GM18858 (cell line): ENCODE measurements at regions not wholly inside any gene's neighbourhood (a gene's known extent, or its start where the extent isn't known, plus 50 kb on each side); places are given as distances from the start of the nearest gene placed in this dataset.

ENCODE experiments used
- ATAC-seq: cut with Tn5 transposase; IDR thresholded peaks from one replicate; pipeline ENCODE4 v1.9.1; 2021; ENCODE audit not compliant: unreplicated experiment

DNA sequence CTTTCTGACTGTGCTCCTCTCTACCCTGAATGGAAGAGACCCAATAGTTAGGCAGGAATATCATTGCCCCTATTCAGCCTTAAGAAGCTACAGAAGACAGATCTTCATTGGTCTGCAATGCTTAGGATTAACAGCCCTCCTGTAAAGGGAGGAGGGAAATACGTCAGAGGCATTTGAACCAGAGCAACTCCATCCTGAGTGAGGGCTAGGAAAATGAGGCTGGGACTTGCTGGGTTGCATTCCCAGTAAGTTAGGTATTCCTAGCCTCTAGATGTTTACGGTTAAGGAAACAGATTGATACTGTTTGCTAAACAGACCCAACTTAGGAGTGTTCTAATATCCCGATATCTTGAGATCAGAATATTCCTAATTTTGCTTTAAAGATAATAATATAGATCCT, 63.5 kb downstream of the PCDH18 start:
- no peak for ATAC-seq

DNA sequence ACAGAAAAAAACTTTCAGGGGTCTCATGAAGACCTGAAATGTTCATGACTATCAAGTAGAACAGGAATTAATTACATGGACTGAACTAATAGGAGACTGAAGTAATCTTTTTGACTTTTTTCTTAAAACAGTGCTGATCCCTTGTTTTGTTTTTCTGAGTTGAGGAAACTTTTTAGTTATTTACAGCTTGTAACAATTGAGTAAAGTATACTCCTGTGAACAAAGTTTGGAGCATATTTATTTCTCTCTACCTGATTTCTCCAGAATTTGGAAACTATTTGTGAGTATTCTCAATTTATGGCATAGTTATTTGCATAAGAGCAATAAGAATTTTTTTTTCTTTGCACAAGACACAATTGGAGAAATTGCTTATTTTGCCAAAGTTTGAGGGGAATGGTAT, 64.8 kb downstream of the PCDH18 start:
- no peak for ATAC-seq

GRCh38 chr4:137463377-137464003, 68.8 kb downstream of the PCDH18 start:
- no peak for ATAC-seq

GRCh38 chr4:137455647-137456321, 76.5 kb downstream of the PCDH18 start:
- no peak for ATAC-seq

GRCh38 chr4:137454767-137455166, 77.5 kb downstream of the PCDH18 start:
- ATAC-seq, result no peak

GRCh38 chr4:137452799-137453198, 79.5 kb downstream of the PCDH18 start:
- no peak for ATAC-seq

- ATAC-seq, result no peak
Observed at GRCh38 chr4:137451172-137451825, 81.0 kb downstream of the PCDH18 start.

DNA sequence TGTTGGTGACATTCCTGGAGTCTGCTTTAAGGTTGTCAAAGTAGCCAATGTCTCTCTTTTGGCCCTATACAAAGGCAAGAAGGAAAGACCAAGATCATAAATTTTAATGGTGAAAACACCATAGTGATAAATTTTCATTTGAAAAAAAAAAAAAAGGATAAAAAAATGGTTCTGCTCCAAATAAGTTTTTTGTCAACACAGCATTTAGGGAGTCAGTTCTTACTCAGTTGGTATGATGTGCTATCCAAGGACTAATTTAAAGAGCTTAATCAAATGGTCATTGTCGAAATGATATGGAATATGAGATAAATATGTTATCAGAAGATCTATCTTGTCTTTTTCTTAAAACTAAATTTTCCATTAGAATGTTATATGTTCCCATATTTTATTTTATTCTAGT, 83.9 kb downstream of the PCDH18 start:
- no peak for ATAC-seq

- no peak for ATAC-seq
Observed at GRCh38 chr4:137446071-137446470, 86.2 kb downstream of the PCDH18 start.

DNA sequence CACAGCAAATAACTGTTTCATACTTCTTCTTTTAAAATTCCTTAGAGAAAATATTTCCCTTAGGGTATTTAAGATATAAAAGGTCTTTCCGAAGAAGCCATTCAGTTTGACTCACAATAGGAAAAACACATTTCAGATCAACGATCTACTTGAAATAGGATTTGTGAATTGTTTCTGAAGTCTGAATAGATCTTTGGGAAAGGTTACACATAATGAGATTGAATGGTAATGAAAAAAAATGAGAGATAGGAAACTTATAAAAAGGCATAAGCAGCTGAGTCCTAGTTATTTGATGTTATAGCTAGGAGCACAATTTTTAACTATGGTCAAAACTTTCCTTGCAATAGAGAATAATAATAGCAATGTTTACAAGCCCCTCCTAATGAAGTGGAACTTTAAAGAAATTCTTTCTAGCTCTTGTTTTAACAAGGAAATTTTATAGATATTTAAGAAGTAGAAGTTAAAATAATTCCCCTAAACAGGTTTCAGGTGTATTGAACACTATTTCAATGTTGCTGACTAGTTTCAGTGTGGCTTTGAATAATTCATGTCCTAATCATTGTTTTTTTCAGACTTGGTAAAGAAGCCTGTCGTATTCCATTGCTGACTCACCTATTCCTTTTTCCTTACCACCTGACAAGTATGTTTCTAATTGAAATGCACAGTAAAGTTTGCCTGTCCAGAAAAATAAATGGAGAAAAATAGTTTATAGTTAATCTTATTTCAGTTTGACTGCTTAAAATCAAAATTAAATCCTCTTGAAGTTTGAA, 89.1 kb downstream of the PCDH18 start:
- ATAC-seq, result no peak

GRCh38 chr4:137432446-137433311, 99.6 kb downstream of the PCDH18 start:
- ATAC-seq, result no peak

DNA sequence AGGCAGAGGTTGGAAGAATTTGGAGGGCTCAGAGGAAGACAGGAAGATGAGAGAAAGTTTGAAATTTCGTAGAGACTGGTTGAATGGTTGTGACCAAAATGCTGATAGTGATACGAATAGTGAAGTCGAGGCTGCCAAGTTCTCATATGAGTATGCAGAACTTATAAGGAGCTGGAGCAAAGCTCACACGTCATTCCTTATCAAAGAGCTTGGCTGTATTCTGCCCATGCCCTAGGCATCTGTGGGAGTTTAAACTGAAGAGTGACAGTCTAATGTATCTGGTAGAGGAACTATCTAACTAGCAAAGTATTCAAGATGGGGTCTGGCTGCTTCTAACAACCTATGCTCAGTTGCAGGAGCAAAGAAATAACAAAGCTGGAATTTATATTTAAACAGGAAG, 102.1 kb downstream of the PCDH18 start:
- no peak for ATAC-seq

DNA sequence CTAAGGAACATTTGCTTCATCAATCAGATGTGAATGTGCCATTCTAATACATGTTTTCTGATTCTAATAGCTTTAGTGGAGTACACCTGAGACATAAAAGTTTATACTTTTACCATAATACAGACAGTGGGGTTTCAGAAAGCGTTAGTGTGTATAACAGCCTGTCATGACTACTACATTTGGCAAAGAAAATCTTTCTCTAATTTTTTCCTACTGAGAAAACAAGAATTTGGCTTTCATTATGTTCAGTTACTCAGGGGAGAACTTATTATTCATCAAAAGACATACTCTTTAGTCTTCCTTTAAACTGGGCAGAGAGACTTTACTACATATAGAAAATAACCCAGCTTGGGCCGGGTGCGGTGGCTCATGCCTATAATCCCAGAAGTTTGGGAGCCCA, 104.9 kb downstream of the PCDH18 start:
- no peak for ATAC-seq

GRCh38 chr4:137425281-137425680, 107.0 kb downstream of the PCDH18 start:
- no peak for ATAC-seq

- ATAC-seq, result no peak
Observed at GRCh38 chr4:137422666-137423065, 109.6 kb downstream of the PCDH18 start.

DNA sequence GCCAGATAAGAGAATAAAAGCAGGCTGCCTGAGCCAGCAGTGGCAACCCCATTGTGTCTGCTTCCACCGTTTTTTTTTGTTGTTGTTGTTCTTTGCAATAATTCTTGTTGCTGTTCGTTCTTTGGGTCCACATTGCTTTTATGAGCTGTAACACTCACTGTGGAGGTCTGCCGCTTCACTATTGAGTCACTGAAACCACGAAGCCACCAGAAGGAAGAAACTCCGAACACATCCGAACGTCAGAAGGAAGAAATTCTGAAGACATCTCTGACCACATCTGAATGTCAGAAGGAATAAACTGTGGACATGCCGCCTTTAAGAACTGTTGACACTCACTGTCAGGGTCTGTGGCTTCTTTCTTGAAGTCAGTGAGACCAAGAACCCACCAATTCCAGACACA, 110.5 kb downstream of the PCDH18 start:
- ATAC-seq, result no peak

DNA sequence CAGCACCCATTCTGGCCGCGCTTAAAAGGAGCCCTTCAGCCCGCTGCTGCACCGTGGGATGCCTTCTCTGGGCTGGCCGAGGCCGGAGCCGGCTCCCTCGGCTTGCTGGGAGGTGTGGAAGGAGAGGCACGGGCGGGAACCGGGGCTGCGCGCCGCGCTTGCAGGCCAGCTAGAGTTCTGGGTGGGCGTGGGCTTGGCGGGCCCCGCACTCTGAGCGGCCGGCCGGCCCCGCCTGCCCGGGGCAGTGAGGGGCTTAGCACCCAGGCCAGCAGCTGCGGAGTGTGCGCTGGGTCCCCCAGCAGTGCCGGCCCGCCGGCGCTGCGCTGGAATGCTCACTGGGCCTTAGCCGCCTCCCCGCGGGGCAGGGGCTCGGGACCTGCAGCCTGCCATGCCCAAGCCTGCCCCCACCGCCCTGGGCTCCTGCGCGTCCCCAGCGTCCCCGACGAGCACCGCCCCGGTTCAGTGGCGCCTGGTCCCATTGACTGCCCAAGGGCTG, 111.3 kb downstream of the PCDH18 start:
- no peak for ATAC-seq

GRCh38 chr4:137417676-137418075, 114.6 kb downstream of the PCDH18 start:
- no peak for ATAC-seq

GRCh38 chr4:137414802-137415201, 117.5 kb downstream of the PCDH18 start:
- ATAC-seq, result no peak

GRCh38 chr4:137408527-137409177, 123.6 kb downstream of the PCDH18 start:
- ATAC-seq, result no peak
